Forelimb muscle (tissue), 1 donor: ENCODE measurements at regions not wholly inside any gene's neighbourhood (a gene's known extent, or its start where the extent isn't known, plus 50 kb on each side); places are given as distances from the start of the nearest gene placed in this dataset.

ENCODE experiments used
- DNase-seq: peaks from one replicate; pipeline ENCODE4 v3.0.0-alpha.2; 2013; ENCODE audit warnings: low read depth

GRCh38 chr6:138607478-138608433 lies 108.5 kb upstream of the NHSL1 start:
- DNase-seq: no peak

GRCh38 chr6:138608896-138609295 lies 109.6 kb upstream of the NHSL1 start:
- no peak for DNase-seq

GRCh38 chr6:138609801-138610430 lies 110.6 kb upstream of the NHSL1 start:
- no peak for DNase-seq

GRCh38 chr6:138610816-138611215 lies 111.5 kb upstream of the NHSL1 start:
- DNase-seq: no peak

GRCh38 chr6:138614151-138614550 lies 114.9 kb upstream of the NHSL1 start:
- no peak for DNase-seq

- no peak for DNase-seq
Measured at GRCh38 chr6:138618168-138618567, 118.9 kb upstream of the NHSL1 start.

GRCh38 chr6:138620630-138621029 lies 121.3 kb upstream of the NHSL1 start:
- DNase-seq: no peak

GRCh38 chr6:138622967-138623366 lies 123.7 kb upstream of the NHSL1 start:
- no peak for DNase-seq

GRCh38 chr6:138631566-138631965 lies 132.3 kb upstream of the NHSL1 start:
- no peak for DNase-seq

GRCh38 chr6:138637822-138638221 lies 135.7 kb upstream of the CCDC28A start:
- no peak for DNase-seq

GRCh38 chr6:138638604-138639003 lies 135.0 kb upstream of the CCDC28A start:
- DNase-seq: no peak

GRCh38 chr6:138640028-138640427 lies 133.5 kb upstream of the CCDC28A start:
- no peak for DNase-seq

- no peak for DNase-seq
Measured at GRCh38 chr6:138643210-138643609, 130.4 kb upstream of the CCDC28A start.

- DNase-seq: no peak
Measured at GRCh38 chr6:138645976-138646640, 127.5 kb upstream of the CCDC28A start.

- DNase-seq: peak; percentile 50
Measured at GRCh38 chr6:138647006-138647405, 126.6 kb upstream of the CCDC28A start.

GRCh38 chr6:138648127-138648526 lies 125.4 kb upstream of the CCDC28A start:
- DNase-seq: no peak

GRCh38 chr6:138651491-138651890 lies 122.1 kb upstream of the CCDC28A start:
- no peak for DNase-seq

GRCh38 chr6:138652824-138653223 lies 120.7 kb upstream of the CCDC28A start:
- DNase-seq: no peak

- DNase-seq: no peak
Measured at GRCh38 chr6:138653435-138653834, 120.1 kb upstream of the CCDC28A start.

GRCh38 chr6:138654715-138655634 lies 118.6 kb upstream of the CCDC28A start:
- no peak for DNase-seq

- no peak for DNase-seq
Measured at GRCh38 chr6:138655828-138656227, 117.7 kb upstream of the CCDC28A start.
